ENCODE measurements at regions not wholly inside any gene's neighbourhood (a gene's known extent, or its start where the extent isn't known, plus 50 kb on each side); places are given as distances from the start of the nearest gene placed in this dataset.

GRCh38 chr4:84413480-84413879 is 85.6 kb downstream of the NKX6-1 start:
- no peak for TF ChIP-seq CTCF (IDR thresholded peaks at IDR 0.05; ENCODE audit: insufficient read depth, low read length, poor library complexity, severe bottlenecking)
- TF ChIP-seq EZH2phosphoT487 (conservative IDR thresholded peaks at IDR 0.05; ENCODE audit: low read length) = no peak

Measured in SU-DHL-6 (cell line).